Panc1 (cell line): ENCODE measurements at regions not wholly inside any gene's neighbourhood (a gene's known extent, or its start where the extent isn't known, plus 50 kb on each side); places are given as distances from the start of the nearest gene placed in this dataset.

Experiments
- ATAC-seq: fragments of 200-7000 bp; cut with Tn5 transposase; 2 replicates; pipeline ENCODE4 v1.9.1; 2020; ENCODE audit warnings: mild to moderate bottlenecking, moderate library complexity
- BruUV-seq: library from RNA; stranded (reverse); fragments of 400-500 nt; replicated peaks from 2 replicates; lab custom pipeline; 2021; lab: Mats Ljungman, UMichigan
- CTCF ChIA-PET: fragments of 300-600 bp; sonication (Branson Sonifier 250); formaldehyde crosslinking; loops from one replicate; lab custom pipeline; 2022; ENCODE audit warnings: antibody characterized with exemption; lab: Charles Lee
- POLR2A ChIA-PET: fragments of 300-600 bp; sonication (Branson Sonifier 250); formaldehyde crosslinking; loops from one replicate; lab custom pipeline; 2022; ENCODE audit warnings: antibody characterized with exemption; lab: Charles Lee
- DNase-seq: peaks from one replicate; pipeline ENCODE4 v3.0.0-alpha.2; 2010; ENCODE audit warnings: low read depth, low spot score
- H3K27ac ChIP-seq: 2 replicates; pipeline ENCODE4 v1.5.1; 2011; ENCODE audit warnings: mild to moderate bottlenecking, low read length, inconsistent platforms
- H3K27me3 ChIP-seq: fragments of 200-500 bp; sonication (Bioruptor generic); 2 replicates; pipeline ENCODE4 v1.6.0; 2014; ENCODE audit warnings: low read length, inconsistent platforms; ENCODE audit not compliant: control insufficient read depth, insufficient read depth
- H3K36me3 ChIP-seq: fragments of 200-500 bp; sonication (Bioruptor generic); 2 replicates; pipeline ENCODE4 v1.5.1; 2014; ENCODE audit warnings: inconsistent platforms, mild to moderate bottlenecking, low read length, moderate library complexity; ENCODE audit not compliant: control insufficient read depth, insufficient read depth
- H3K4me1 ChIP-seq: 2 replicates; pipeline ENCODE4 v1.5.1; 2011; ENCODE audit warnings: inconsistent platforms, mild to moderate bottlenecking, low read length, moderate library complexity; ENCODE audit not compliant: control insufficient read depth, insufficient read depth
- H3K4me3 ChIP-seq, 2 experiments: 2 replicates each; pipeline ENCODE4 v1.5.1; 2011 to 2012; ENCODE audit warnings: low read depth in 2 of 2, low read length in 2 of 2, mild to moderate bottlenecking in 2 of 2, inconsistent platforms in 1 of 2, moderate library complexity in 1 of 2
- H3K9me3 ChIP-seq: fragments of 200-500 bp; sonication (Bioruptor generic); 2 replicates; pipeline ENCODE4 v1.5.1; 2014; ENCODE audit warnings: low read depth, mild to moderate bottlenecking, inconsistent platforms, low read length, moderate library complexity; ENCODE audit not compliant: control insufficient read depth, insufficient read depth
- CTCF ChIP-seq: fragments of 450-650 bp; IDR thresholded peaks from 2 replicates; pipeline ENCODE4 v1.5.1; 2017; ENCODE audit warnings: mild to moderate bottlenecking
- POLR2AphosphoS5 ChIP-seq: IDR thresholded peaks from 2 replicates; pipeline ENCODE4 v1.6.1; 2012; ENCODE audit warnings: mild to moderate bottlenecking, low read depth, low read length, moderate library complexity
- SIN3A ChIP-seq: IDR thresholded peaks from 2 replicates; pipeline ENCODE4 v1.6.1; 2012; ENCODE audit warnings: low read depth, mild to moderate bottlenecking, low read length, moderate library complexity, borderline replicate concordance; ENCODE audit not compliant: insufficient read depth
- TCF7L2 ChIP-seq: IDR thresholded peaks from 2 replicates; pipeline ENCODE4 v1.6.1; 2011; ENCODE audit warnings: mild to moderate bottlenecking, low read depth, low read length, inconsistent platforms
- in situ Hi-C: cut with HindIII; loops from 2 replicates; pipeline ENCODE4 v1.10.0; 2016; ENCODE audit warnings: low sequenced_read_pairs, low pct_unique_long_range_greater_than_20kb
- intact Hi-C: fragments of 100-400 bp; cut with micrococcal nuclease; formaldehyde crosslinking; loops from one replicate; pipeline ENCODE4 v1.10.0; 2022; ENCODE audit not compliant: unreplicated experiment
- TF ChIP-seq, protein P1 (sequence below), 2 experiments: IDR thresholded peaks; 2 replicates each; pipeline ENCODE4 v1.6.1; 2011 to 2012; ENCODE audit warnings: low read depth in 2 of 2, control low read depth in 1 of 2, low read length in 1 of 2, mild to moderate bottlenecking in 1 of 2, moderate library complexity in 1 of 2; ENCODE audit not compliant: insufficient read depth in 1 of 2

DNA sequence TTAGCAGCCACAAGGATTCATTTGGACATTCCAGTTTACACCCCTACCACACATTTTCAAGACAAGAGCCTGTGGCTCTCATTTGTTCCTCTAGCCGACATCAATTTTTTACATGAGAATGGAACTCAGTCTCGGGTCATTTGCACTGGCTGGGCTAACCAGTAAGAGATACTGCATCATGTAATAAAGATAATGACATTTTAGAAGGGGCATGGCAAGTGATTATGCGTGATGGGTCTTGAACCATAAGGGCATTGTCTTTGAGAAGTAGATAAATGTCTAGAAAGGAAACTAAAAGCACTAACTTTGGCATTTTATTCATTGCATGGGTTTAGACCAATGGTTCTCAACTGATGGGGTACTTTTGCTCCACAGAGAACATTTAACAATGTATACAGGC is 146.0 kb upstream of the GRM7 start:
- TF ChIP-seq TCF7L2 = no peak
- no peak for TF ChIP-seq CTCF
- TF ChIP-seq POLR2AphosphoS5 = no peak
- no peaks in the 10 kb centered on the region for H3K9me3 ChIP-seq
- H3K36me3 ChIP-seq = no peaks in the 10 kb centered on the region
- POLR2A ChIA-PET = no interaction called here
- intact Hi-C loops = no loop called here
- H3K27ac ChIP-seq = no peak overlapping the region
- BruUV-seq = no TSS peak
- in situ Hi-C loops = no loop called here
- no peak overlapping the region for H3K4me3 ChIP-seq
- H3K4me1 ChIP-seq = no peaks in the 10 kb centered on the region
- H3K27me3 ChIP-seq = no peaks in the 10 kb centered on the region
- ATAC-seq (no peak), DNase-seq (no peak)
- CTCF ChIA-PET = no interaction called here

- in situ Hi-C loops = no loop called here
- POLR2A ChIA-PET = no interaction called here
- intact Hi-C loops = no loop called here
Measured at GRCh38 chr3:6716420-6716819, 144.5 kb upstream of the GRM7 start.

More at GRCh38 chr3:6716420-6716819, 144.5 kb upstream of the GRM7 start:
- TF ChIP-seq, protein P1, sequence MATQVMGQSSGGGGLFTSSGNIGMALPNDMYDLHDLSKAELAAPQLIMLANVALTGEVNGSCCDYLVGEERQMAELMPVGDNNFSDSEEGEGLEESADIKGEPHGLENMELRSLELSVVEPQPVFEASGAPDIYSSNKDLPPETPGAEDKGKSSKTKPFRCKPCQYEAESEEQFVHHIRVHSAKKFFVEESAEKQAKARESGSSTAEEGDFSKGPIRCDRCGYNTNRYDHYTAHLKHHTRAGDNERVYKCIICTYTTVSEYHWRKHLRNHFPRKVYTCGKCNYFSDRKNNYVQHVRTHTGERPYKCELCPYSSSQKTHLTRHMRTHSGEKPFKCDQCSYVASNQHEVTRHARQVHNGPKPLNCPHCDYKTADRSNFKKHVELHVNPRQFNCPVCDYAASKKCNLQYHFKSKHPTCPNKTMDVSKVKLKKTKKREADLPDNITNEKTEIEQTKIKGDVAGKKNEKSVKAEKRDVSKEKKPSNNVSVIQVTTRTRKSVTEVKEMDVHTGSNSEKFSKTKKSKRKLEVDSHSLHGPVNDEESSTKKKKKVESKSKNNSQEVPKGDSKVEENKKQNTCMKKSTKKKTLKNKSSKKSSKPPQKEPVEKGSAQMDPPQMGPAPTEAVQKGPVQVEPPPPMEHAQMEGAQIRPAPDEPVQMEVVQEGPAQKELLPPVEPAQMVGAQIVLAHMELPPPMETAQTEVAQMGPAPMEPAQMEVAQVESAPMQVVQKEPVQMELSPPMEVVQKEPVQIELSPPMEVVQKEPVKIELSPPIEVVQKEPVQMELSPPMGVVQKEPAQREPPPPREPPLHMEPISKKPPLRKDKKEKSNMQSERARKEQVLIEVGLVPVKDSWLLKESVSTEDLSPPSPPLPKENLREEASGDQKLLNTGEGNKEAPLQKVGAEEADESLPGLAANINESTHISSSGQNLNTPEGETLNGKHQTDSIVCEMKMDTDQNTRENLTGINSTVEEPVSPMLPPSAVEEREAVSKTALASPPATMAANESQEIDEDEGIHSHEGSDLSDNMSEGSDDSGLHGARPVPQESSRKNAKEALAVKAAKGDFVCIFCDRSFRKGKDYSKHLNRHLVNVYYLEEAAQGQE (IDR thresholded peaks at IDR 0.05; ENCODE audit: insufficient read depth in 1 of 2, low read depth in 2 of 2, low read length in 1 of 2) = no peak
- TF ChIP-seq TCF7L2 = no peak
- TF ChIP-seq CTCF = no peak
- no peak for TF ChIP-seq SIN3A
- TF ChIP-seq POLR2AphosphoS5 = no peak
- no peaks in the 10 kb centered on the region for H3K36me3 ChIP-seq
- ATAC-seq (no peak), DNase-seq (no peak)
- no peaks in the 10 kb centered on the region for H3K4me1 ChIP-seq
- H3K27me3 ChIP-seq = no peaks in the 10 kb centered on the region
- H3K9me3 ChIP-seq = no peaks in the 10 kb centered on the region
- CTCF ChIA-PET = no interaction called here
- no peak overlapping the region for H3K4me3 ChIP-seq
- H3K27ac ChIP-seq = no peak overlapping the region
- no TSS peak for BruUV-seq
